Mesendoderm (in vitro differentiated cells): ENCODE measurements at regions not wholly inside any gene's neighbourhood (a gene's known extent, or its start where the extent isn't known, plus 50 kb on each side); places are given as distances from the start of the nearest gene placed in this dataset.
"Not testable (repeated sequence)": the region's sequence is repeated elsewhere in the genome, so short reads cannot be mapped to it uniquely, and the experiment has no call there.

Experiments
- DNase-seq: peaks from one replicate; pipeline ENCODE4 v3.0.0; 2013
- H2AK5ac ChIP-seq: 2 replicates; pipeline ENCODE4 v1.6.1; 2013; ENCODE audit warnings: low read length, inconsistent platforms
- H2BK120ac ChIP-seq: 2 replicates; pipeline ENCODE4 v1.6.1; 2013; ENCODE audit warnings: low read depth, mild to moderate bottlenecking, low read length, moderate library complexity, mixed read lengths
- H2BK15ac ChIP-seq: replicated peaks from 2 replicates; pipeline ENCODE4 v1.6.1; 2013; ENCODE audit warnings: low read depth, mild to moderate bottlenecking, moderate library complexity
- H2BK5ac ChIP-seq: 2 replicates; pipeline ENCODE4 v1.6.1; 2013; ENCODE audit warnings: low read length, inconsistent platforms
- H3K18ac ChIP-seq: 2 replicates; pipeline ENCODE4 v1.6.1; 2013; ENCODE audit warnings: mild to moderate bottlenecking, low read length, mixed read lengths
- H3K23ac ChIP-seq: one replicate; pipeline ENCODE4 v1.6.1; 2013; ENCODE audit warnings: low read length
- H3K27ac ChIP-seq: 2 replicates; pipeline ENCODE4 v1.5.1; 2013; ENCODE audit warnings: low read depth, mild to moderate bottlenecking, inconsistent platforms, low read length, moderate library complexity
- H3K27me3 ChIP-seq: 2 replicates; pipeline ENCODE4 v1.6.1; 2013; ENCODE audit warnings: low read length, control low read depth, mild to moderate bottlenecking, inconsistent platforms; ENCODE audit not compliant: insufficient read depth, poor library complexity
- H3K36me3 ChIP-seq: 2 replicates; pipeline ENCODE4 v1.6.1; 2013; ENCODE audit warnings: low read length, inconsistent platforms; ENCODE audit not compliant: control insufficient read depth, insufficient read depth
- H3K4ac ChIP-seq: one replicate; pipeline ENCODE4 v1.6.1; 2013; ENCODE audit warnings: low read depth, mild to moderate bottlenecking, low read length, moderate library complexity
- H3K4me1 ChIP-seq: 2 replicates; pipeline ENCODE4 v1.6.1; 2013; ENCODE audit warnings: low read depth, low read length, inconsistent platforms; ENCODE audit not compliant: control insufficient read depth
- H3K4me2 ChIP-seq: 2 replicates; pipeline ENCODE4 v1.6.1; 2013; ENCODE audit warnings: low read length
- H3K4me3 ChIP-seq: 2 replicates; pipeline ENCODE4 v1.5.1; 2013; ENCODE audit warnings: mild to moderate bottlenecking, low read length
- H3K56ac ChIP-seq: one replicate; pipeline ENCODE4 v1.6.1; 2013; ENCODE audit warnings: low read length
- H3K79me1 ChIP-seq: 2 replicates; pipeline ENCODE4 v1.6.1; 2013; ENCODE audit warnings: low read length, inconsistent platforms
- H3K79me2 ChIP-seq: 2 replicates; pipeline ENCODE4 v1.6.1; 2013; ENCODE audit warnings: mild to moderate bottlenecking, low read length; ENCODE audit not compliant: control insufficient read depth, insufficient read depth
- H3K9ac ChIP-seq: 2 replicates; pipeline ENCODE4 v1.6.1; 2013; ENCODE audit warnings: low read length, inconsistent platforms
- H4K5ac ChIP-seq: one replicate; pipeline ENCODE4 v1.6.1; 2013; ENCODE audit warnings: low read length
- H4K8ac ChIP-seq: one replicate; pipeline ENCODE4 v1.6.1; 2013; ENCODE audit warnings: low read depth, mild to moderate bottlenecking, control low read depth, low read length, moderate library complexity
- WGBS: extraction: QIAGEN DNeasy Blood & Tissue Kit; methylation state at CpG from one replicate; pipeline ENCODE4 v1.1.7; 2013; ENCODE audit warnings: low lambda C conversion rate, missing lambda C conversion rate; ENCODE audit not compliant: insufficient coverage; ENCODE audit errors: extremely low coverage; 5-methylcytosine and 5-hydroxymethylcytosine counted together

GRCh38 chr2:129199501-129199900 lies 780.0 kb upstream of the RAB6C start:
- Histone ChIP-seq H3K4me1 (no peaks in the 10 kb centered on the region), H3K4me2 (no peak overlapping the region), H3K9ac (no peak overlapping the region), H3K27me3 (no peaks in the 10 kb centered on the region), H3K4me3 (no peak overlapping the region), H3K36me3 (no peaks in the 10 kb centered on the region), H2BK5ac (no peak overlapping the region), H2AK5ac (no peak overlapping the region), H3K79me1 (no peaks in the 10 kb centered on the region), H3K23ac (no peak overlapping the region), H4K5ac (no peak overlapping the region), H3K18ac (no peak overlapping the region), H3K27ac (no peak overlapping the region), H3K79me2 (no peaks in the 10 kb centered on the region), H4K8ac (no peak overlapping the region), H2BK15ac (no peak overlapping the region), H3K56ac (no peak overlapping the region), H2BK120ac (no peak overlapping the region), H3K4ac (no peak overlapping the region)
- WGBS, result no CpG with 5 or more reads among the region's 5 CpGs
- DNase-seq, result peak; percentile 40

GRCh38 chr2:129201696-129202095 lies 777.8 kb upstream of the RAB6C start:
- Histone ChIP-seq H4K5ac (no peak overlapping the region), H3K4ac (no peak overlapping the region), H3K23ac (no peak overlapping the region), H2AK5ac (no peak overlapping the region), H3K79me1 (no peaks in the 10 kb centered on the region), H2BK15ac (no peak overlapping the region), H3K4me3 (no peak overlapping the region), H3K79me2 (no peaks in the 10 kb centered on the region), H3K4me1 (no peaks in the 10 kb centered on the region), H3K18ac (no peak overlapping the region), H2BK120ac (no peak overlapping the region), H3K27me3 (no peaks in the 10 kb centered on the region), H3K27ac (no peak overlapping the region), H3K56ac (no peak overlapping the region), H3K9ac (no peak overlapping the region), H3K36me3 (no peaks in the 10 kb centered on the region), H4K8ac (no peak overlapping the region), H2BK5ac (no peak overlapping the region), H3K4me2 (no peak overlapping the region)
- DNase-seq, result peak; percentile 62
- WGBS, result no CpG with 5 or more reads among the region's 2 CpGs

GRCh38 chr2:129203331-129203730 lies 776.1 kb upstream of the RAB6C start:
- Histone ChIP-seq H3K23ac (no peak overlapping the region), H3K36me3 (no peaks in the 10 kb centered on the region), H3K4me3 (no peak overlapping the region), H3K4me2 (no peak overlapping the region), H2BK120ac (no peak overlapping the region), H3K9ac (no peak overlapping the region), H2BK5ac (no peak overlapping the region), H3K18ac (no peak overlapping the region), H3K27ac (no peak overlapping the region), H3K79me1 (no peaks in the 10 kb centered on the region), H3K4me1 (no peaks in the 10 kb centered on the region), H3K27me3 (no peaks in the 10 kb centered on the region), H2BK15ac (no peak overlapping the region), H4K8ac (no peak overlapping the region), H2AK5ac (no peak overlapping the region), H3K4ac (no peak overlapping the region), H3K56ac (no peak overlapping the region), H4K5ac (no peak overlapping the region), H3K79me2 (no peaks in the 10 kb centered on the region)
- no peak for DNase-seq
- no CpG with 5 or more reads among the region's 3 CpGs for WGBS

DNA sequence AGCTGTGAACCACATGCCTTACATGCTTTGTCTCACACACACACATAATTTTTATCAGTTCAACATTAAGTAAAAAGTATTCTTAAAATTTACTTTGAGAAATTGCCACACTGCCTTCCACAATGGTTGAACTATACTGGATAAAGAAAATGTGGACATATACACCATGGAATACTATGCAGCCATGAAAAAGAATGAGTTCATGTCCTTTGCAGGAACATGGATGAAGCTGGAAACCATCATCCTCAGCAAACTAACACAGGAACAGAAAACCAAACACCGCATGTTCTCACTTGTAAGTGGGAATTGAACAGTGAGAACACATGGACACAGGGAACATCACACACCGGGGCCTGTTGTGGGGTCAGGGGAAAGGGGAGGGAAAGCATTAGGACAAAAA lies 774.9 kb upstream of the RAB6C start:
- not testable (repeated sequence) for H3K9ac ChIP-seq, H3K18ac ChIP-seq, H3K23ac ChIP-seq, H3K79me1 ChIP-seq, H2BK120ac ChIP-seq, H3K4me1 ChIP-seq, DNase-seq, H3K27ac ChIP-seq, H2BK5ac ChIP-seq, H4K5ac ChIP-seq, H3K79me2 ChIP-seq, H3K4me2 ChIP-seq, H4K8ac ChIP-seq, H3K4ac ChIP-seq, H2AK5ac ChIP-seq, H3K27me3 ChIP-seq, H3K56ac ChIP-seq, H3K4me3 ChIP-seq, H3K36me3 ChIP-seq, H2BK15ac ChIP-seq
- WGBS, result no CpG with 5 or more reads among the region's 2 CpGs

GRCh38 chr2:129205176-129205575 lies 774.3 kb upstream of the RAB6C start:
- no CpG with 5 or more reads among the region's 1 CpG for WGBS
- H4K8ac ChIP-seq, result no peak overlapping the region
- no peaks in the 10 kb centered on the region for H3K27me3 ChIP-seq
- no peak overlapping the region for H2BK5ac ChIP-seq
- no peak overlapping the region for H3K27ac ChIP-seq
- H3K23ac ChIP-seq, result no peak overlapping the region
- H3K4me1 ChIP-seq, result no peaks in the 10 kb centered on the region
- H3K36me3 ChIP-seq, result no peaks in the 10 kb centered on the region
- no peaks in the 10 kb centered on the region for H3K79me1 ChIP-seq
- no peaks in the 10 kb centered on the region for H3K79me2 ChIP-seq
- no peak overlapping the region for H3K4ac ChIP-seq
- no peak overlapping the region for H2BK120ac ChIP-seq
- H2BK15ac ChIP-seq, result no peak overlapping the region
- no peak overlapping the region for H3K18ac ChIP-seq
- H3K4me2 ChIP-seq, result no peak overlapping the region
- no peak overlapping the region for H3K9ac ChIP-seq
- DNase-seq, result no peak
- no peak overlapping the region for H2AK5ac ChIP-seq
- H3K4me3 ChIP-seq, result no peak overlapping the region
- no peak overlapping the region for H3K56ac ChIP-seq
- no peak overlapping the region for H4K5ac ChIP-seq

DNA sequence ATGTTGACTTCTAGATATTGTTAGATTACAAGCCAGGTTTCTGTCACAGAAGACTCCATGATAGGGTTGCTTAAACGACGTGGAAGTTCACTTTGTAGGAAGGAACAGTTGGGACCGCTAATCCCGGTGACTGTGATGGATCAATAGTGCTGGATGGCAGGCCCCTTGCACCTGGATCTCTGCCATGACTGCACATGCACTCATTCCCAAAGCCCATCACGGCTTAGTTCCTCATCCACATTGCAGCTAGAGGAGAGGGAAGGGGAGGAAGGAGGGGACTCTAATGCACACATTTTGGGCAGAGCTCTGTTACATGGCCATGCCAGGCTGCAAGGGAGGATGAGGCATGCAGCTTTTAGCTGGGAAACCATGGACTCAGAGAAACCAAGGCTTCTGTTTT lies 773.7 kb upstream of the RAB6C start:
- Histone ChIP-seq H3K56ac (no peak overlapping the region), H4K8ac (no peak overlapping the region), H3K36me3 (no peaks in the 10 kb centered on the region), H2AK5ac (no peak overlapping the region), H3K4me1 (no peaks in the 10 kb centered on the region), H3K27ac (no peak overlapping the region), H3K79me2 (no peaks in the 10 kb centered on the region), H3K4me3 (no peak overlapping the region), H2BK5ac (no peak overlapping the region), H4K5ac (no peak overlapping the region), H3K4ac (no peak overlapping the region), H3K9ac (no peak overlapping the region), H3K23ac (no peak overlapping the region), H2BK15ac (no peak overlapping the region), H3K79me1 (no peaks in the 10 kb centered on the region), H3K27me3 (no peaks in the 10 kb centered on the region), H2BK120ac (no peak overlapping the region), H3K18ac (no peak overlapping the region), H3K4me2 (no peak overlapping the region)
- no CpG with 5 or more reads among the region's 5 CpGs for WGBS
- no peak for DNase-seq
